Liver (tissue), 7 donors: ENCODE measurements at regions not wholly inside any gene's neighbourhood (a gene's known extent, or its start where the extent isn't known, plus 50 kb on each side); places are given as distances from the start of the nearest gene placed in this dataset.

ENCODE experiments used
- DNase-seq: peaks from one replicate; pipeline ENCODE4 v3.0.0-alpha.2; 2017; ENCODE audit warnings: low spot score
- H3K27ac ChIP-seq, 2 donors: one replicate each; pipeline ENCODE4 v1.7.0; 2013; ENCODE audit warnings: inconsistent platforms in 2 of 2, low read length in 2 of 2, control low read depth in 1 of 2, low read depth in 1 of 2, mild to moderate bottlenecking in 1 of 2
- H3K27me3 ChIP-seq, 4 donors: one replicate each; pipeline versions ENCODE4 v1.6.1 to v1.7.0; 2013; ENCODE audit warnings: low read length in 3 of 4, inconsistent platforms in 1 of 4, mild to moderate bottlenecking in 1 of 4, moderate library complexity in 1 of 4; ENCODE audit not compliant: control insufficient read depth in 4 of 4, insufficient read depth in 4 of 4
- H3K36me3 ChIP-seq, 4 donors: one replicate each; pipeline versions ENCODE4 v1.6.1 to v1.7.0; 2013; ENCODE audit warnings: low read length in 3 of 4, mild to moderate bottlenecking in 3 of 4, low read depth in 1 of 4, moderate library complexity in 1 of 4; ENCODE audit not compliant: control insufficient read depth in 4 of 4, insufficient read depth in 3 of 4
- H3K4me1 ChIP-seq, 4 donors: one replicate each; pipeline versions ENCODE4 v1.6.1 to v1.7.0; 2013; ENCODE audit warnings: low read length in 3 of 4, mild to moderate bottlenecking in 3 of 4, moderate library complexity in 1 of 4; ENCODE audit not compliant: control insufficient read depth in 4 of 4, insufficient read depth in 4 of 4
- H3K4me3 ChIP-seq, 3 donors: one replicate each; pipeline versions ENCODE4 v1.6.1 to v1.7.0; 2013; ENCODE audit warnings: low read length in 3 of 3, control low read depth in 1 of 3, low read depth in 1 of 3, mild to moderate bottlenecking in 1 of 3
- H3K9ac ChIP-seq, 2 donors: one replicate each; pipeline ENCODE4 v1.7.0; 2013; ENCODE audit warnings: low read length in 2 of 2, mild to moderate bottlenecking in 2 of 2, moderate library complexity in 2 of 2, control low read depth in 1 of 2, low read depth in 1 of 2
- H3K9me3 ChIP-seq, 4 donors: one replicate each; pipeline versions ENCODE4 v1.6.1 to v1.7.0; 2013; ENCODE audit warnings: low read length in 3 of 4; ENCODE audit not compliant: control insufficient read depth in 4 of 4
- EGR1 ChIP-seq, 2 donors: IDR thresholded peaks; 2 replicates each; pipeline ENCODE4 v1.6.1; 2016 to 2018; ENCODE audit warnings: antibody characterized with exemption in 2 of 2, low read depth in 2 of 2
- FOXA1 ChIP-seq: IDR thresholded peaks from 2 replicates; pipeline ENCODE4 v1.6.1; 2016; ENCODE audit warnings: antibody characterized with exemption
- FOXA2 ChIP-seq: IDR thresholded peaks from 2 replicates; pipeline ENCODE4 v1.6.1; 2016; ENCODE audit warnings: antibody characterized with exemption
- GABPA ChIP-seq, 2 donors: IDR thresholded peaks in 1 of 2; conservative IDR thresholded peaks in 1 of 2; 2 replicates each; pipeline ENCODE4 v1.6.1; 2016; ENCODE audit warnings: antibody characterized with exemption in 2 of 2, mild to moderate bottlenecking in 1 of 2, moderate library complexity in 1 of 2
- HNF4A ChIP-seq, 2 donors: conservative IDR thresholded peaks; 2 replicates each; pipeline ENCODE4 v1.6.1; 2016; ENCODE audit warnings: antibody characterized with exemption in 2 of 2, mild to moderate bottlenecking in 2 of 2
- JUND ChIP-seq, 2 donors: IDR thresholded peaks; 2 replicates each; pipeline ENCODE4 v1.6.1; 2016; ENCODE audit warnings: antibody characterized with exemption in 2 of 2
- RAD21 ChIP-seq, 2 donors: IDR thresholded peaks; 2 replicates each; pipeline ENCODE4 v1.6.1; 2016; ENCODE audit warnings: antibody characterized with exemption in 2 of 2, mild to moderate bottlenecking in 2 of 2
- SP1 ChIP-seq: IDR thresholded peaks from 2 replicates; pipeline ENCODE4 v1.6.1; 2018; ENCODE audit warnings: antibody characterized with exemption, mild to moderate bottlenecking
- TAF1 ChIP-seq: conservative IDR thresholded peaks from 2 replicates; pipeline ENCODE4 v1.6.1; 2016; ENCODE audit warnings: antibody characterized with exemption, mild to moderate bottlenecking
- YY1 ChIP-seq: IDR thresholded peaks from 2 replicates; pipeline ENCODE4 v1.6.1; 2016; ENCODE audit warnings: antibody characterized with exemption, mild to moderate bottlenecking
- WGBS: extraction: QIAGEN DNeasy Blood & Tissue Kit; methylation state at CpG from one replicate; pipeline ENCODE4 v1.1.7; 2013; 5-methylcytosine and 5-hydroxymethylcytosine counted together
- TF ChIP-seq, protein P1 (sequence below): IDR thresholded peaks from 2 replicates; pipeline ENCODE4 v1.6.1; 2016; ENCODE audit warnings: antibody characterized with exemption, mild to moderate bottlenecking
- donor health status: healthy.
- donor health status: healthy.
- donor health status: healthy.
- donor health status: healthy.

- Histone ChIP-seq H3K9ac (no peak overlapping the region), H3K36me3 (no peaks in the 10 kb centered on the region), H3K4me3 (no peak overlapping the region), H3K27me3 (no peaks in the 10 kb centered on the region), H3K27ac (no peak overlapping the region), H3K9me3 (no peaks in the 10 kb centered on the region), H3K4me1 (no peaks in the 10 kb centered on the region)
- WGBS, result 94% methylated on average over 10 of the region's 10 CpGs
- TF ChIP-seq FOXA2 (no peak), YY1 (no peak), HNF4A (conservative IDR thresholded peaks at IDR 0.05) (no peak), GABPA (IDR thresholded peaks at IDR 0.05 in 1 of 2, conservative IDR thresholded peaks at IDR 0.05 in 1 of 2) (no peak)
- TF ChIP-seq, protein P1, sequence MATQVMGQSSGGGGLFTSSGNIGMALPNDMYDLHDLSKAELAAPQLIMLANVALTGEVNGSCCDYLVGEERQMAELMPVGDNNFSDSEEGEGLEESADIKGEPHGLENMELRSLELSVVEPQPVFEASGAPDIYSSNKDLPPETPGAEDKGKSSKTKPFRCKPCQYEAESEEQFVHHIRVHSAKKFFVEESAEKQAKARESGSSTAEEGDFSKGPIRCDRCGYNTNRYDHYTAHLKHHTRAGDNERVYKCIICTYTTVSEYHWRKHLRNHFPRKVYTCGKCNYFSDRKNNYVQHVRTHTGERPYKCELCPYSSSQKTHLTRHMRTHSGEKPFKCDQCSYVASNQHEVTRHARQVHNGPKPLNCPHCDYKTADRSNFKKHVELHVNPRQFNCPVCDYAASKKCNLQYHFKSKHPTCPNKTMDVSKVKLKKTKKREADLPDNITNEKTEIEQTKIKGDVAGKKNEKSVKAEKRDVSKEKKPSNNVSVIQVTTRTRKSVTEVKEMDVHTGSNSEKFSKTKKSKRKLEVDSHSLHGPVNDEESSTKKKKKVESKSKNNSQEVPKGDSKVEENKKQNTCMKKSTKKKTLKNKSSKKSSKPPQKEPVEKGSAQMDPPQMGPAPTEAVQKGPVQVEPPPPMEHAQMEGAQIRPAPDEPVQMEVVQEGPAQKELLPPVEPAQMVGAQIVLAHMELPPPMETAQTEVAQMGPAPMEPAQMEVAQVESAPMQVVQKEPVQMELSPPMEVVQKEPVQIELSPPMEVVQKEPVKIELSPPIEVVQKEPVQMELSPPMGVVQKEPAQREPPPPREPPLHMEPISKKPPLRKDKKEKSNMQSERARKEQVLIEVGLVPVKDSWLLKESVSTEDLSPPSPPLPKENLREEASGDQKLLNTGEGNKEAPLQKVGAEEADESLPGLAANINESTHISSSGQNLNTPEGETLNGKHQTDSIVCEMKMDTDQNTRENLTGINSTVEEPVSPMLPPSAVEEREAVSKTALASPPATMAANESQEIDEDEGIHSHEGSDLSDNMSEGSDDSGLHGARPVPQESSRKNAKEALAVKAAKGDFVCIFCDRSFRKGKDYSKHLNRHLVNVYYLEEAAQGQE, result no peak
- DNase-seq, result no peak
Measured at GRCh38 chr5:56322592-56322991, 89.5 kb upstream of the ANKRD55 start.

GRCh38 chr5:56321236-56321881, 88.2 kb upstream of the ANKRD55 start:
- DNase-seq, result no peak
- no peak overlapping the region for H3K27ac ChIP-seq
- H3K9me3 ChIP-seq, result no peaks in the 10 kb centered on the region
- no peaks in the 10 kb centered on the region for H3K4me1 ChIP-seq
- H3K36me3 ChIP-seq, result no peaks in the 10 kb centered on the region
- no peaks in the 10 kb centered on the region for H3K27me3 ChIP-seq
- TF ChIP-seq FOXA1 (no peak), SP1 (no peak), RAD21 (IDR thresholded peaks at IDR 0.05) (no peak), HNF4A (conservative IDR thresholded peaks at IDR 0.05) (no peak)
- WGBS, result 89% methylated on average over 10 of the region's 10 CpGs
- H3K9ac ChIP-seq, result no peak overlapping the region
- H3K4me3 ChIP-seq, result no peak overlapping the region

DNA sequence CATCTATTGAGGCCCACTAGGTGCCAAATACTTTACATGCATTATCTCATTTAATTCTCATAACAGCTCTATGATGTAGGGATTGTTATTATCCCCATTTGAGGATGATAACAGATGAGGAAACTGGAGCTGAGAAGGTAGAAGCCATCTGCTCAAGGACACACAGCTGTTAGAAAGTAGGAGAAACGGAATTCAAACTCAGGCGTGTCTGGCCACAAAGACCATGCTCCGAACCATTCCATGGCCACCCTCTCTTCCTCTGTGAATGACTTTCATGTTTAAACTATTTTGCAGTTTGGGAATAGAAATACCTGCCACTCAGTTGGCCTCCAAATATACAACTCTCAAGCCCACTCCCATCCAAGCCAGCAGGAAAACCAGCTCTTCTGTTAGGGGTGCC, 87.6 kb upstream of the ANKRD55 start:
- H3K4me3 ChIP-seq, result no peak overlapping the region
- 95% methylated on average over 3 of the region's 3 CpGs for WGBS
- DNase-seq, result no peak

More for the DNA sequence above, 87.6 kb upstream of the ANKRD55 start:
- Histone ChIP-seq H3K9ac (no peak overlapping the region), H3K27ac (no peak overlapping the region), H3K4me1 (no peaks in the 10 kb centered on the region), H3K27me3 (no peaks in the 10 kb centered on the region), H3K9me3 (no peaks in the 10 kb centered on the region), H3K36me3 (no peaks in the 10 kb centered on the region)
- no peak for TF ChIP-seq EGR1 (IDR thresholded peaks at IDR 0.05; ENCODE audit: low read depth in 2 of 2)
- TF ChIP-seq JUND (IDR thresholded peaks at IDR 0.05), result no peak
- TF ChIP-seq FOXA2, result no peak
- no peak for TF ChIP-seq TAF1
